ENCODE measurements at regions not wholly inside any gene's neighbourhood (a gene's known extent, or its start where the extent isn't known, plus 50 kb on each side); places are given as distances from the start of the nearest gene placed in this dataset.

DNA sequence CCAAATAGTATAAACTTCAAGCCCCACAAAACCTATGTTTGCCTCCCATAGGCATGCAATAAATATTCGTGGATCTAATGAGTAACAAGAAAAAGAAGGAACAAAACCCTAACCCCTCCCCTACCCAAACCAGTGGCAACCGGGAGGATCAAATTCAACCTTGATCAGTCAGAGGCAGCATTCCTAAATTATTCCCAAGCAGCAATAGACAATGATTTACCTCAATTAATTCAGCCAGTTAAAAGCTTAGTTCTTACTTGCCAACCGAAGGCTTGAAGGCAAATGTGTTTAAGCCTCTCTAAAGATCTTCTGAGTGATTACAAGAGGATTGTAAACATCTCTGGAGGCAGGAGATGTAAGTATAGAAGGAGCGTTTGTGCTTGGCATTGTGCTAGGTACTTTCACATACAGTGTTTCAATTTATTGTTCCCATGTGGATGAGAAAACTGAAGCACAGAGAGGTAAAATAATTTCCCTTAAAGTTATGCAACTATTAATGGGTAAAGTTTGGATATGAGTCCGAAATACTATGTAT lies 197.7 kb downstream of the MTX2 start:
- Histone ChIP-seq H3K4me1 (ENCODE audit: control insufficient read depth in 2 of 2, insufficient read depth in 2 of 2, low read length in 2 of 2) (no peaks in the 10 kb centered on the region), H3K27ac (ENCODE audit: low read depth, low read length) (no peak overlapping the region), H3K27me3 (ENCODE audit: control insufficient read depth in 2 of 2, insufficient read depth in 2 of 2, low read length in 2 of 2) (peaks cover 0 to 6% of the 10 kb centered on the region in 2 donors), H3K36me3 (ENCODE audit: control insufficient read depth in 2 of 3, insufficient read depth in 3 of 3, low read length in 3 of 3) (no peaks in the 10 kb centered on the region), H3K9me3 (ENCODE audit: control insufficient read depth in 2 of 3, low read length in 3 of 3) (no peaks in the 10 kb centered on the region), H3K4me3 (ENCODE audit: low read length) (no peak overlapping the region)
- no peak overlapping the region for H3K4me3 Mint-ChIP-seq
- H3K27me3 Mint-ChIP-seq: peaks cover 37 to 59% (median 45%) of the 10 kb centered on the region in 5 donors
- H3K36me3 Mint-ChIP-seq: no peaks in the 10 kb centered on the region
- ChIA-PET POLR2A (no interaction called here), CTCF (no interaction called here)
- no peak overlapping the region for H3K27ac Mint-ChIP-seq
- H3K4me1 Mint-ChIP-seq: peaks cover 0 to 3% (median 3%) of the 10 kb centered on the region in 7 donors
- no peaks in the 10 kb centered on the region for H3K9me3 Mint-ChIP-seq
- intact Hi-C loops (cut with micrococcal nuclease): no loop called here
- ATAC-seq (no peak), DNase-seq (no peak)

GRCh38 chr2:176467595-176467994 lies 198.4 kb downstream of the MTX2 start:
- intact Hi-C loops (cut with micrococcal nuclease): no loop called here
- Histone ChIP-seq H3K27ac (ENCODE audit: low read depth, low read length) (no peak overlapping the region), H3K4me1 (ENCODE audit: control insufficient read depth in 2 of 2, insufficient read depth in 2 of 2, low read length in 2 of 2) (peaks cover 0 to 5% of the 10 kb centered on the region in 2 donors), H3K9me3 (ENCODE audit: control insufficient read depth in 2 of 3, low read length in 3 of 3) (no peaks in the 10 kb centered on the region), H3K27me3 (ENCODE audit: control insufficient read depth in 2 of 2, insufficient read depth in 2 of 2, low read length in 2 of 2) (peaks cover 0 to 6% of the 10 kb centered on the region in 2 donors), H3K4me3 (ENCODE audit: low read length) (no peak overlapping the region), H3K36me3 (ENCODE audit: control insufficient read depth in 2 of 3, insufficient read depth in 3 of 3, low read length in 3 of 3) (no peaks in the 10 kb centered on the region)
- ChIA-PET CTCF (no interaction called here), POLR2A (no interaction called here)
- DNase-seq (no peak), ATAC-seq (no peak)
- Mint-ChIP-seq H3K4me3 (no peak overlapping the region), H3K4me1 (peaks cover 0 to 9% (median 5%) of the 10 kb centered on the region in 7 donors), H3K27ac (no peak overlapping the region), H3K36me3 (no peaks in the 10 kb centered on the region), H3K27me3 (peaks cover 33 to 53% (median 39%) of the 10 kb centered on the region in 5 donors), H3K9me3 (no peaks in the 10 kb centered on the region)

- ChIA-PET CTCF (interaction anchor here (0.6 kb wide), 1 partner anchor 15 kb away, joined by 3 read pairs; no protein-coding TSS in a partner anchor), POLR2A (no interaction called here)
- Mint-ChIP-seq H3K36me3 (no peaks in the 10 kb centered on the region), H3K27ac (no peak overlapping the region), H3K27me3 (peaks cover 29 to 46% (median 34%) of the 10 kb centered on the region in 5 donors), H3K4me1 (peaks cover 0 to 19% (median 14%) of the 10 kb centered on the region in 7 donors), H3K4me3 (no peak overlapping the region), H3K9me3 (peaks cover 0 to under 1% (median 0%) of the 10 kb centered on the region in 11 donors)
- Histone ChIP-seq H3K27me3 (ENCODE audit: control insufficient read depth in 2 of 2, insufficient read depth in 2 of 2, low read length in 2 of 2) (peaks cover 0 to 6% of the 10 kb centered on the region in 2 donors), H3K9me3 (ENCODE audit: control insufficient read depth in 2 of 3, low read length in 3 of 3) (no peaks in the 10 kb centered on the region), H3K4me3 (ENCODE audit: low read length) (no peak overlapping the region), H3K27ac (ENCODE audit: low read depth, low read length) (no peak overlapping the region), H3K4me1 (ENCODE audit: control insufficient read depth in 2 of 2, insufficient read depth in 2 of 2, low read length in 2 of 2) (peaks cover 0 to 12% of the 10 kb centered on the region in 2 donors), H3K36me3 (ENCODE audit: control insufficient read depth in 2 of 3, insufficient read depth in 3 of 3, low read length in 3 of 3) (no peaks in the 10 kb centered on the region)
- ATAC-seq (no peak), DNase-seq (no peak)
- intact Hi-C loops (cut with micrococcal nuclease): no loop called here
Measured at GRCh38 chr2:176468457-176469113, 199.3 kb downstream of the MTX2 start.

- CTCF ChIA-PET: no interaction called here
- DNase-seq (no peak), ATAC-seq (no peak)
- Histone ChIP-seq H3K4me3 (ENCODE audit: low read length) (no peak overlapping the region), H3K36me3 (ENCODE audit: control insufficient read depth in 2 of 3, insufficient read depth in 3 of 3, low read length in 3 of 3) (no peaks in the 10 kb centered on the region), H3K9me3 (ENCODE audit: control insufficient read depth in 2 of 3, low read length in 3 of 3) (no peaks in the 10 kb centered on the region), H3K4me1 (ENCODE audit: control insufficient read depth in 2 of 2, insufficient read depth in 2 of 2, low read length in 2 of 2) (peaks cover 0 to 12% of the 10 kb centered on the region in 2 donors), H3K27ac (ENCODE audit: low read depth, low read length) (no peak overlapping the region), H3K27me3 (ENCODE audit: control insufficient read depth in 2 of 2, insufficient read depth in 2 of 2, low read length in 2 of 2) (no peaks in the 10 kb centered on the region)
- H3K27me3 Mint-ChIP-seq: peaks cover 15 to 39% (median 18%) of the 10 kb centered on the region in 5 donors
- peaks cover 0 to 11% (median 0%) of the 10 kb centered on the region in 5 donors for H3K36me3 Mint-ChIP-seq
- H3K27ac Mint-ChIP-seq: no peak overlapping the region
- intact Hi-C loops (cut with micrococcal nuclease): no loop called here
- H3K9me3 Mint-ChIP-seq: peaks cover 0 to 4% (median 0%) of the 10 kb centered on the region in 11 donors
- H3K4me3 Mint-ChIP-seq: no peak overlapping the region
- peaks cover 0 to 24% (median 21%) of the 10 kb centered on the region in 7 donors for H3K4me1 Mint-ChIP-seq
- POLR2A ChIA-PET: no interaction called here
Measured at GRCh38 chr2:176470713-176471112, 201.5 kb downstream of the MTX2 start.

DNA sequence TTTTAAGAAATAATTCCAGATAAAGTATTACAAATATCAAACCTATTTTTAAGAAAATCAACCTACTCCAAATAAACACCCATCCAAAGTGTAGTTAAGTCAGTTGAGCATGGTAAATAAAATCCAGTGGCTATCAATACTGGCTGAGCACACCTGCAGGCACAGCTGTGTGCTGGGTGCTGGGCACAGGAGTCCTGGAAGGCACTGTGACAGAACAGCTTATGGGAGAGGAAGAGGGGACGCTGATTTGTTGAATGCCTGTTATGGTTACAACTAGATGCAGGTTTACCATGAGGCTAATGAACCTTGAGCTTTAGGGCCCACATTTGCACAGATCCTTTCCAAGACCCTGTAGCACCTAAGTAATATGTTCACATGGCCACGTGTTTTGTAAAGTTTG lies 202.7 kb downstream of the MTX2 start:
- DNase-seq (no peak), ATAC-seq (no peak)
- intact Hi-C loops (cut with micrococcal nuclease): no loop called here
- H3K4me1 ChIP-seq (ENCODE audit: control insufficient read depth in 2 of 2, insufficient read depth in 2 of 2, low read length in 2 of 2): peaks cover 0 to 12% of the 10 kb centered on the region in 2 donors
- ChIA-PET CTCF (interaction anchor here (1.8 kb wide), 1 partner anchor 15 kb away, joined by 5 read pairs; no protein-coding TSS in a partner anchor), POLR2A (no interaction called here)
- peaks cover 0 to 24% (median 21%) of the 10 kb centered on the region in 7 donors for H3K4me1 Mint-ChIP-seq
- H3K27me3 Mint-ChIP-seq: peaks cover 3 to 30% (median 10%) of the 10 kb centered on the region in 5 donors
- H3K9me3 Mint-ChIP-seq: peaks cover 0 to 4% (median 0%) of the 10 kb centered on the region in 11 donors
- peak overlapping the region; percentile 3 for H3K4me3 ChIP-seq (ENCODE audit: low read length)
- no peaks in the 10 kb centered on the region for H3K27me3 ChIP-seq (ENCODE audit: control insufficient read depth in 2 of 2, insufficient read depth in 2 of 2, low read length in 2 of 2)
- no peak overlapping the region for H3K27ac Mint-ChIP-seq
- peak overlapping the region in 4 of 10 donors; percentile 45 to 88 (median 80) for H3K4me3 Mint-ChIP-seq
- H3K36me3 Mint-ChIP-seq: peaks cover 0 to 11% (median 0%) of the 10 kb centered on the region in 5 donors
- H3K36me3 ChIP-seq (ENCODE audit: control insufficient read depth in 2 of 3, insufficient read depth in 3 of 3, low read length in 3 of 3): no peaks in the 10 kb centered on the region
- H3K9me3 ChIP-seq (ENCODE audit: control insufficient read depth in 2 of 3, low read length in 3 of 3): no peaks in the 10 kb centered on the region
- no peak overlapping the region for H3K27ac ChIP-seq (ENCODE audit: low read depth, low read length)

- ChIA-PET POLR2A (no interaction called here), CTCF (interaction anchor here (0.9 kb wide), 1 partner anchor 81 kb away, joined by 3 read pairs; no protein-coding TSS in a partner anchor)
- peak overlapping the region in 8 of 9 donors; percentile 12 to 80 (median 64) for H3K27ac Mint-ChIP-seq
- Histone ChIP-seq H3K4me3 (ENCODE audit: low read length) (peak overlapping the region; percentile 32), H3K9me3 (ENCODE audit: control insufficient read depth in 2 of 3, low read length in 3 of 3) (no peaks in the 10 kb centered on the region), H3K27ac (ENCODE audit: low read depth, low read length) (peak overlapping the region; percentile 12), H3K4me1 (ENCODE audit: control insufficient read depth in 2 of 2, insufficient read depth in 2 of 2, low read length in 2 of 2) (peaks cover 0 to 12% of the 10 kb centered on the region in 2 donors), H3K27me3 (ENCODE audit: control insufficient read depth in 2 of 2, insufficient read depth in 2 of 2, low read length in 2 of 2) (no peaks in the 10 kb centered on the region), H3K36me3 (ENCODE audit: control insufficient read depth in 2 of 3, insufficient read depth in 3 of 3, low read length in 3 of 3) (no peaks in the 10 kb centered on the region)
- H3K36me3 Mint-ChIP-seq: peaks cover 0 to 11% (median 0%) of the 10 kb centered on the region in 5 donors
- peaks cover 0 to 4% (median 0%) of the 10 kb centered on the region in 11 donors for H3K9me3 Mint-ChIP-seq
- H3K27me3 Mint-ChIP-seq: peaks cover 2 to 23% (median 7%) of the 10 kb centered on the region in 5 donors
- ATAC-seq (no peak), DNase-seq (peak in 5 of 9 donors; percentile 9 to 25 (median 15))
- intact Hi-C loops (cut with micrococcal nuclease): no loop called here
- H3K4me1 Mint-ChIP-seq: peaks cover 0 to 24% (median 21%) of the 10 kb centered on the region in 7 donors
- peak overlapping the region; percentile 51 to 88 (median 78) for H3K4me3 Mint-ChIP-seq
Measured at GRCh38 chr2:176473177-176473576, 203.9 kb downstream of the MTX2 start.
